Fibroblast of villous mesenchyme (primary cell): ENCODE measurements at regions not wholly inside any gene's neighbourhood (a gene's known extent, or its start where the extent isn't known, plus 50 kb on each side); places are given as distances from the start of the nearest gene placed in this dataset.

Experiments used
- DNase-seq: peaks from one replicate; pipeline ENCODE4 v3.0.0-alpha.2; 2010; ENCODE audit warnings: low read depth
- H3K4me3 ChIP-seq: 2 replicates; pipeline ENCODE4 v1.5.1; 2011; ENCODE audit warnings: low read depth, mild to moderate bottlenecking, low read length
- CTCF ChIP-seq: IDR thresholded peaks from 2 replicates; pipeline ENCODE4 v1.5.1; 2012; ENCODE audit warnings: low read depth, mild to moderate bottlenecking, low read length; ENCODE audit not compliant: insufficient read depth

GRCh38 chr12:78331181-78331580 lies 500.5 kb downstream of the NAV3 start:
- H3K4me3 ChIP-seq: no peak overlapping the region
- no peak for DNase-seq
- no peak for TF ChIP-seq CTCF

GRCh38 chr12:78331753-78332152 lies 501.1 kb downstream of the NAV3 start:
- no peak overlapping the region for H3K4me3 ChIP-seq
- no peak for TF ChIP-seq CTCF

GRCh38 chr12:78338054-78338785 lies 507.5 kb downstream of the NAV3 start:
- no peak for TF ChIP-seq CTCF
- peak; percentile 4 for DNase-seq

More at GRCh38 chr12:78331753-78332152, 501.1 kb downstream of the NAV3 start:
- DNase-seq: no peak

GRCh38 chr12:78340406-78340805 lies 509.7 kb downstream of the NAV3 start:
- TF ChIP-seq CTCF: no peak
- no peak for DNase-seq
- no peak overlapping the region for H3K4me3 ChIP-seq

More at GRCh38 chr12:78338054-78338785, 507.5 kb downstream of the NAV3 start:
- H3K4me3 ChIP-seq: no peak overlapping the region

GRCh38 chr12:78343657-78344056 lies 513.0 kb downstream of the NAV3 start:
- no peak for DNase-seq
- no peak overlapping the region for H3K4me3 ChIP-seq
- TF ChIP-seq CTCF: no peak

GRCh38 chr12:78359520-78359919 lies 505.1 kb upstream of the SYT1 start:
- TF ChIP-seq CTCF: no peak
- peak; percentile 46 for DNase-seq
- H3K4me3 ChIP-seq: no peak overlapping the region

GRCh38 chr12:78361683-78362082 lies 502.9 kb upstream of the SYT1 start:
- no peak overlapping the region for H3K4me3 ChIP-seq
- no peak for DNase-seq
- no peak for TF ChIP-seq CTCF
